SK-N-SH (cell line): ENCODE measurements at regions not wholly inside any gene's neighbourhood (a gene's known extent, or its start where the extent isn't known, plus 50 kb on each side); places are given as distances from the start of the nearest gene placed in this dataset.

Experiments used
- CTCF ChIA-PET: fragments of 300-600, 350-600 bp; formaldehyde crosslinking; extraction: SDS; loops from one replicate; lab custom pipeline; 2021; lab: Yijun Ruan, JAX
- POLR2A ChIA-PET: fragments of 350-600 bp; sonication (Branson Sonifier 250); formaldehyde crosslinking; extraction: SDS; loops from one replicate; lab custom pipeline; 2020; ENCODE audit warnings: antibody characterized with exemption, inconsistent platforms; lab: Yijun Ruan, JAX
- DNase-seq: peaks from one replicate; pipeline ENCODE4 v3.0.0; 2012
- H2AFZ ChIP-seq: fragments of 200-600 bp; sonication (generic); 2 replicates; pipeline ENCODE4 v1.8.1; 2016; ENCODE audit warnings: antibody characterized with exemption, mild to moderate bottlenecking, low read depth
- H3F3A ChIP-seq: fragments of 200-600 bp; sonication (generic); replicated peaks from 2 replicates; pipeline ENCODE3; 2016; ENCODE audit warnings: antibody characterized with exemption, mild to moderate bottlenecking; ENCODE audit not compliant: insufficient read depth
- H3K27ac ChIP-seq, 2 experiments: fragments of 200-500 bp in 1 of 2; fragments of 200-600 bp in 1 of 2; sonication (Bioruptor generic) in 1 of 2; sonication (generic), shearing (Covaris generic) in 1 of 2; 2 replicates each; pipeline versions ENCODE4 v1.5.1 to v1.6.1; 2014 to 2016; ENCODE audit warnings: low read depth in 2 of 2, inconsistent platforms in 1 of 2, low read length in 1 of 2, mild to moderate bottlenecking in 1 of 2, mixed read lengths in 1 of 2
- H3K27me3 ChIP-seq: fragments of 200-600 bp; sonication (generic), shearing (Covaris generic); 2 replicates; pipeline ENCODE4 v1.6.1; 2016; ENCODE audit warnings: mixed run types; ENCODE audit not compliant: insufficient read depth
- H3K36me3 ChIP-seq, 2 experiments: fragments of 200-500 bp in 1 of 2; fragments of 200-600 bp in 1 of 2; sonication (Bioruptor generic) in 1 of 2; sonication (generic) in 1 of 2; replicated peaks in 1 of 2; 2 replicates each; pipeline versions ENCODE3 to v1.5.1; 2014 to 2016; ENCODE audit warnings: low read length in 1 of 2, mild to moderate bottlenecking in 1 of 2; ENCODE audit not compliant: insufficient read depth in 2 of 2, control insufficient read depth in 1 of 2
- H3K4me1 ChIP-seq, 2 experiments: fragments of 200-500 bp in 1 of 2; fragments of 200-600 bp in 1 of 2; sonication (Bioruptor generic) in 1 of 2; sonication (generic), shearing (Covaris generic) in 1 of 2; 2 replicates each; pipeline versions ENCODE4 v1.5.1 to v1.6.1; 2014 to 2016; ENCODE audit warnings: low read depth in 1 of 2, low read length in 1 of 2, mixed run types in 1 of 2; ENCODE audit not compliant: insufficient read depth in 2 of 2, control insufficient read depth in 1 of 2
- H3K4me2 ChIP-seq: fragments of 200-600 bp; sonication (generic), shearing (Covaris generic); 2 replicates; pipeline ENCODE4 v1.6.1; 2017; ENCODE audit warnings: mixed run types
- H3K4me3 ChIP-seq, 2 experiments: fragments of 200-500 bp in 1 of 2; fragments of 200-600 bp in 1 of 2; sonication (Bioruptor generic) in 1 of 2; sonication (generic), shearing (Covaris generic) in 1 of 2; 2 replicates each; pipeline versions ENCODE4 v1.5.1 to v1.8.1; 2014 to 2016; ENCODE audit warnings: low read depth in 2 of 2, inconsistent platforms in 1 of 2, low read length in 1 of 2, mild to moderate bottlenecking in 1 of 2, mixed read lengths in 1 of 2, moderate library complexity in 1 of 2
- H3K79me2 ChIP-seq: fragments of 200-600 bp; sonication (generic); 2 replicates; pipeline ENCODE4 v1.8.1; 2017; ENCODE audit warnings: mild to moderate bottlenecking; ENCODE audit not compliant: insufficient read depth
- H3K9ac ChIP-seq: fragments of 200-600 bp; sonication (generic); 2 replicates; pipeline ENCODE4 v1.6.1; 2017; ENCODE audit warnings: mixed run types
- H3K9me2 ChIP-seq: fragments of 200-600 bp; sonication (generic); 2 replicates; pipeline ENCODE4 v1.6.1; 2017; ENCODE audit warnings: mixed run types
- H3K9me3 ChIP-seq: fragments of 200-600 bp; sonication (generic); 2 replicates; pipeline ENCODE4 v1.6.1; 2017; ENCODE audit warnings: mixed run types, mild to moderate bottlenecking, moderate library complexity
- H4K20me1 ChIP-seq: fragments of 200-600 bp; sonication (generic); 2 replicates; pipeline ENCODE4 v1.6.1; 2017; ENCODE audit warnings: mild to moderate bottlenecking, mixed run types; ENCODE audit not compliant: insufficient read depth
- CHD2 ChIP-seq: fragments of 150-350 bp; IDR thresholded peaks from 2 replicates; pipeline ENCODE4 v1.6.1; 2018; ENCODE audit warnings: low read length; ENCODE audit not compliant: partially characterized antibody
- EZH2phosphoT487 ChIP-seq: fragments of 200-600 bp; sonication (generic); IDR thresholded peaks from 2 replicates; pipeline ENCODE4 v1.6.1; 2017; ENCODE audit warnings: low read depth, mixed run types, mild to moderate bottlenecking, antibody characterized with exemption, moderate library complexity, borderline replicate concordance
- FOSL2 ChIP-seq: IDR thresholded peaks from 2 replicates; pipeline ENCODE4 v1.4.0; 2012; ENCODE audit warnings: low read depth, mild to moderate bottlenecking, moderate library complexity, borderline replicate concordance
- FOXJ3 ChIP-seq: sonication (generic); formaldehyde crosslinking; IDR thresholded peaks from 2 replicates; pipeline ENCODE4 v1.5.1; 2020; ENCODE audit warnings: mild to moderate bottlenecking, missing genetic modification reagents
- IRF3 ChIP-seq: fragments of 150-350 bp; IDR thresholded peaks from 2 replicates; pipeline ENCODE4 v1.6.1; 2016; ENCODE audit warnings: mild to moderate bottlenecking, low read depth, low read length
- MEF2A ChIP-seq: IDR thresholded peaks from 2 replicates; pipeline ENCODE4 v1.4.0; 2012; ENCODE audit warnings: low read depth, borderline replicate concordance
- POLR2AphosphoS5 ChIP-seq: IDR thresholded peaks from 2 replicates; pipeline ENCODE4 v1.6.1; 2012; ENCODE audit warnings: low read depth, low read length
- RAD21 ChIP-seq: IDR thresholded peaks from 2 replicates; pipeline ENCODE4 v1.6.1; 2012; ENCODE audit warnings: mild to moderate bottlenecking, low read length
- RFX5 ChIP-seq: IDR thresholded peaks from 2 replicates; pipeline ENCODE4 v1.6.1; 2012; ENCODE audit warnings: mild to moderate bottlenecking, improper control_type of control experiment, low read length
- SMC3 ChIP-seq: IDR thresholded peaks from 2 replicates; pipeline ENCODE4 v1.6.1; 2012; ENCODE audit warnings: low read depth, low read length, improper control_type of control experiment
- TCF12 ChIP-seq: IDR thresholded peaks from 2 replicates; pipeline ENCODE4 v1.4.0; 2012
- TEAD4 ChIP-seq: IDR thresholded peaks from 2 replicates; pipeline ENCODE4 v1.4.0; 2012; ENCODE audit warnings: mild to moderate bottlenecking, borderline replicate concordance; ENCODE audit not compliant: insufficient read depth
- WGBS: methylation state at CpG from one replicate; pipeline ENCODE4 v1.1.6; 2017; ENCODE audit warnings: low lambda C conversion rate; 5-methylcytosine and 5-hydroxymethylcytosine counted together
- TF ChIP-seq, protein P1 (sequence below): IDR thresholded peaks from 2 replicates; pipeline ENCODE4; 2012
- TF ChIP-seq, protein P2 (sequence below): IDR thresholded peaks from 2 replicates; pipeline ENCODE4 v1.4.0; 2012; ENCODE audit warnings: low read depth
- TF ChIP-seq, protein P3 (sequence below): IDR thresholded peaks from 2 replicates; pipeline ENCODE4 v1.6.1; 2012; ENCODE audit warnings: mild to moderate bottlenecking, low read depth, low read length, moderate library complexity

- Histone ChIP-seq H3K4me3 (no peak overlapping the region), H3K9me3 (no peaks in the 10 kb centered on the region; the same call in 1 of the 2 replicates), H3F3A (no peaks in the 10 kb centered on the region), H3K4me2 (no peak overlapping the region), H3K27ac (peak overlapping the region in 1 of 2 experiments; percentile 53; a peak in 1 of 4 replicates), H3K27me3 (no peaks in the 10 kb centered on the region), H3K9ac (no peak overlapping the region), H2AFZ (no peak overlapping the region), H3K9me2 (no peaks in the 10 kb centered on the region), H3K79me2 (no peaks in the 10 kb centered on the region), H3K4me1 (no peaks in the 10 kb centered on the region), H3K36me3 (no peaks in the 10 kb centered on the region), H4K20me1 (no peaks in the 10 kb centered on the region)
- no peak for DNase-seq
- WGBS, result 92% methylated on average over 1 of the region's 1 CpG
- ChIA-PET POLR2A (no interaction called here), CTCF (no interaction called here)
- no peak for TF ChIP-seq SMC3
- TF ChIP-seq POLR2AphosphoS5, result no peak
- no peak for TF ChIP-seq EZH2phosphoT487
- TF ChIP-seq, protein P1, sequence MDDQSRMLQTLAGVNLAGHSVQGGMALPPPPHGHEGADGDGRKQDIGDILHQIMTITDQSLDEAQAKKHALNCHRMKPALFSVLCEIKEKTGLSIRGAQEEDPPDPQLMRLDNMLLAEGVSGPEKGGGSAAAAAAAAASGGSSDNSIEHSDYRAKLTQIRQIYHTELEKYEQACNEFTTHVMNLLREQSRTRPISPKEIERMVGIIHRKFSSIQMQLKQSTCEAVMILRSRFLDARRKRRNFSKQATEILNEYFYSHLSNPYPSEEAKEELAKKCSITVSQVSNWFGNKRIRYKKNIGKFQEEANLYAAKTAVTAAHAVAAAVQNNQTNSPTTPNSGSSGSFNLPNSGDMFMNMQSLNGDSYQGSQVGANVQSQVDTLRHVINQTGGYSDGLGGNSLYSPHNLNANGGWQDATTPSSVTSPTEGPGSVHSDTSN, result no peak
- no peak for TF ChIP-seq CHD2
- TF ChIP-seq MEF2A, result no peak
Observed at GRCh38 chr18:43819397-43819796, 542.1 kb upstream of the SYT4 start.

GRCh38 chr18:43819873-43820272, 542.6 kb upstream of the SYT4 start:
- no peak overlapping the region for H2AFZ ChIP-seq
- no peaks in the 10 kb centered on the region for H3K36me3 ChIP-seq
- no peak overlapping the region for H3K4me2 ChIP-seq
- no peak for TF ChIP-seq FOSL2
- no peaks in the 10 kb centered on the region; a peak in 1 of 4 replicates for H3K4me1 ChIP-seq
- H3K4me3 ChIP-seq, result no peak overlapping the region
- H3K27ac ChIP-seq, result peak overlapping the region in 1 of 2 experiments; percentile 53; a peak in 1 of 4 replicates
- ChIA-PET POLR2A (no interaction called here), CTCF (no interaction called here)
- H3K79me2 ChIP-seq, result no peaks in the 10 kb centered on the region
- no peak overlapping the region for H3K9ac ChIP-seq
- no peaks in the 10 kb centered on the region for H3F3A ChIP-seq
- no peaks in the 10 kb centered on the region for H3K27me3 ChIP-seq
- WGBS, result 89% methylated on average over 1 of the region's 1 CpG
- H3K9me3 ChIP-seq, result no peaks in the 10 kb centered on the region; the same call in 1 of the 2 replicates
- no peaks in the 10 kb centered on the region for H3K9me2 ChIP-seq
- no peak for DNase-seq
- no peaks in the 10 kb centered on the region for H4K20me1 ChIP-seq

DNA sequence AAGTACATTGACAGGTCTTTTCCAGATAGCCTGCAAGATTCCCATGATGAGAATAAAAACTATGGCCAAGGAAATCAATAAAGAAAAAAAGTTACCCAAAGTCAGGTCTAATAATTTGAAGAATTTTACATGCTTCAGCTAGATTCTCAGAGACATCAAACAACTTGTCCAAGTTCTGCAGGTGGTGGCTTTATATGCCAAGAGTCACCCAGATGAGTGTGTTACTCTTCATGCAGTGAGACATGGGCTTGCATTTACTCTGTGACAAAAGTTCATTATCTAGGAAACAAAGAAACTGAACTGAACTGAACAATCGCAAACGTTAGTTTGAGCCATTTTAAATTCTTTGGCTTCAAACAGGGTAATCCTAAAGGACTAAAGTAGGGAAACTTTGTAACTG, 548.5 kb upstream of the SYT4 start:
- ChIA-PET POLR2A (no interaction called here), CTCF (no interaction called here)
- no peaks in the 10 kb centered on the region for H3F3A ChIP-seq
- H2AFZ ChIP-seq, result no peak overlapping the region
- H3K4me3 ChIP-seq, result no peak overlapping the region
- H3K4me1 ChIP-seq, result no peaks in the 10 kb centered on the region; a peak in 1 of 4 replicates
- H3K9me2 ChIP-seq, result no peaks in the 10 kb centered on the region; the same call in 1 of the 2 replicates
- no peaks in the 10 kb centered on the region for H3K27me3 ChIP-seq
- 70% methylated on average over 2 of the region's 2 CpGs for WGBS
- no peaks in the 10 kb centered on the region for H3K9me3 ChIP-seq
- no peaks in the 10 kb centered on the region for H3K36me3 ChIP-seq
- H3K4me2 ChIP-seq, result no peak overlapping the region
- H3K79me2 ChIP-seq, result no peaks in the 10 kb centered on the region
- DNase-seq, result no peak
- H4K20me1 ChIP-seq, result no peaks in the 10 kb centered on the region
- H3K27ac ChIP-seq, result no peak overlapping the region
- no peak overlapping the region for H3K9ac ChIP-seq
- TF ChIP-seq TEAD4 (no peak), FOSL2 (no peak), CHD2 (no peak), EZH2phosphoT487 (no peak), TCF12 (no peak), SMC3 (no peak), FOXJ3 (no peak), IRF3 (no peak), RFX5 (no peak), RAD21 (no peak)
- TF ChIP-seq, protein P2, sequence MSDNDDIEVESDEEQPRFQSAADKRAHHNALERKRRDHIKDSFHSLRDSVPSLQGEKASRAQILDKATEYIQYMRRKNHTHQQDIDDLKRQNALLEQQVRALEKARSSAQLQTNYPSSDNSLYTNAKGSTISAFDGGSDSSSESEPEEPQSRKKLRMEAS, result no peak
- TF ChIP-seq, protein P1, result no peak
- TF ChIP-seq, protein P3, sequence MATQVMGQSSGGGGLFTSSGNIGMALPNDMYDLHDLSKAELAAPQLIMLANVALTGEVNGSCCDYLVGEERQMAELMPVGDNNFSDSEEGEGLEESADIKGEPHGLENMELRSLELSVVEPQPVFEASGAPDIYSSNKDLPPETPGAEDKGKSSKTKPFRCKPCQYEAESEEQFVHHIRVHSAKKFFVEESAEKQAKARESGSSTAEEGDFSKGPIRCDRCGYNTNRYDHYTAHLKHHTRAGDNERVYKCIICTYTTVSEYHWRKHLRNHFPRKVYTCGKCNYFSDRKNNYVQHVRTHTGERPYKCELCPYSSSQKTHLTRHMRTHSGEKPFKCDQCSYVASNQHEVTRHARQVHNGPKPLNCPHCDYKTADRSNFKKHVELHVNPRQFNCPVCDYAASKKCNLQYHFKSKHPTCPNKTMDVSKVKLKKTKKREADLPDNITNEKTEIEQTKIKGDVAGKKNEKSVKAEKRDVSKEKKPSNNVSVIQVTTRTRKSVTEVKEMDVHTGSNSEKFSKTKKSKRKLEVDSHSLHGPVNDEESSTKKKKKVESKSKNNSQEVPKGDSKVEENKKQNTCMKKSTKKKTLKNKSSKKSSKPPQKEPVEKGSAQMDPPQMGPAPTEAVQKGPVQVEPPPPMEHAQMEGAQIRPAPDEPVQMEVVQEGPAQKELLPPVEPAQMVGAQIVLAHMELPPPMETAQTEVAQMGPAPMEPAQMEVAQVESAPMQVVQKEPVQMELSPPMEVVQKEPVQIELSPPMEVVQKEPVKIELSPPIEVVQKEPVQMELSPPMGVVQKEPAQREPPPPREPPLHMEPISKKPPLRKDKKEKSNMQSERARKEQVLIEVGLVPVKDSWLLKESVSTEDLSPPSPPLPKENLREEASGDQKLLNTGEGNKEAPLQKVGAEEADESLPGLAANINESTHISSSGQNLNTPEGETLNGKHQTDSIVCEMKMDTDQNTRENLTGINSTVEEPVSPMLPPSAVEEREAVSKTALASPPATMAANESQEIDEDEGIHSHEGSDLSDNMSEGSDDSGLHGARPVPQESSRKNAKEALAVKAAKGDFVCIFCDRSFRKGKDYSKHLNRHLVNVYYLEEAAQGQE, result no peak
